ENCODE measurements at regions not wholly inside any gene's neighbourhood (a gene's known extent, or its start where the extent isn't known, plus 50 kb on each side); places are given as distances from the start of the nearest gene placed in this dataset.

- TF ChIP-seq EZH2 (IDR thresholded peaks at IDR 0.05; ENCODE audit: low read depth) (no peak), CTCF (conservative IDR thresholded peaks at IDR 0.05) (no peak)
Observed at GRCh38 chr2:34785206-34785785, 1186.2 kb upstream of the FAM98A start.

Data from PC-9 (cell line).